H1 (cell line): ENCODE measurements at regions not wholly inside any gene's neighbourhood (a gene's known extent, or its start where the extent isn't known, plus 50 kb on each side); places are given as distances from the start of the nearest gene placed in this dataset.

ENCODE experiments used
- CTCF ChIA-PET: fragments of 300-600 bp; sonication (Branson Sonifier 250); formaldehyde crosslinking; loops from one replicate; lab custom pipeline; 2021; ENCODE audit not compliant: partially characterized antibody; lab: Charles Lee
- POLR2A ChIA-PET: fragments of 300-600 bp; sonication (Branson Sonifier 250); formaldehyde crosslinking; loops from one replicate; lab custom pipeline; 2021; ENCODE audit warnings: inconsistent platforms; ENCODE audit not compliant: partially characterized antibody; lab: Charles Lee
- DNase-seq, 2 experiments: peaks; one replicate each; pipeline versions ENCODE4 v3.0.0 to v3.0.0-alpha.2; 2010 to 2022; ENCODE audit warnings: low spot score in 2 of 2, low read depth in 1 of 2, mixed read lengths in 1 of 2
- FAIRE-seq: peaks from 2 replicates; lab custom pipeline; 2011; peaks lifted over from hg19 to GRCh38; lab: Jason Lieb, UNC
- H2AFZ ChIP-seq: 2 replicates; pipeline ENCODE4 v1.8.1; 2012; ENCODE audit warnings: low read length, inconsistent platforms
- H2AK5ac ChIP-seq: 2 replicates; pipeline ENCODE4 v1.6.1; 2013; ENCODE audit warnings: low read depth, low read length
- H2BK120ac ChIP-seq: replicated peaks from 2 replicates; pipeline ENCODE3; 2013; ENCODE audit warnings: low read depth, low read length, inconsistent platforms
- H2BK12ac ChIP-seq: 2 replicates; pipeline ENCODE4 v1.6.1; 2013; ENCODE audit warnings: low read depth, low read length
- H2BK15ac ChIP-seq: 2 replicates; pipeline ENCODE4 v1.6.1; 2013; ENCODE audit warnings: low read length
- H2BK20ac ChIP-seq: 2 replicates; pipeline ENCODE4 v1.6.1; 2013; ENCODE audit warnings: low read length
- H2BK5ac ChIP-seq: 2 replicates; pipeline ENCODE4 v1.6.1; 2013; ENCODE audit warnings: low read depth, low read length
- H3K14ac ChIP-seq: 2 replicates; pipeline ENCODE4 v1.6.1; 2013; ENCODE audit warnings: inconsistent platforms; ENCODE audit not compliant: insufficient read length
- H3K18ac ChIP-seq: 2 replicates; pipeline ENCODE4 v1.6.1; 2013; ENCODE audit warnings: low read length; ENCODE audit errors: extremely low read depth
- H3K23ac ChIP-seq: 2 replicates; pipeline ENCODE4 v1.6.1; 2013; ENCODE audit warnings: inconsistent platforms; ENCODE audit not compliant: insufficient read length
- H3K23me2 ChIP-seq: 2 replicates; pipeline ENCODE4 v1.6.1; 2013; ENCODE audit warnings: low read depth, low read length
- H3K27ac ChIP-seq: 2 replicates; pipeline ENCODE4 v1.6.1; 2011; ENCODE audit warnings: low read depth, low read length, inconsistent platforms
- H3K27me3 ChIP-seq, 4 experiments: replicated peaks in 1 of 4; 1 replicate in 1 of 4; 2 replicates in 3 of 4; pipeline versions ENCODE4 v1.6.1 to v1.8.1; 2011 to 2013; ENCODE audit warnings: low read length in 3 of 4, mild to moderate bottlenecking in 3 of 4, inconsistent platforms in 2 of 4, mixed read lengths in 2 of 4, moderate library complexity in 1 of 4; ENCODE audit not compliant: control insufficient read depth in 3 of 4, insufficient read depth in 3 of 4; ENCODE audit errors: extremely low read depth in 1 of 4
- H3K36me3 ChIP-seq, 4 experiments: 2 replicates each; pipeline versions ENCODE4 v1.6.1 to v1.8.1; 2011 to 2013; ENCODE audit warnings: mild to moderate bottlenecking in 4 of 4, low read length in 3 of 4, moderate library complexity in 2 of 4, control low read depth in 1 of 4, inconsistent platforms in 1 of 4; ENCODE audit not compliant: insufficient read depth in 4 of 4, control insufficient read depth in 2 of 4
- H3K4ac ChIP-seq: replicated peaks from 2 replicates; pipeline ENCODE3; 2013; ENCODE audit warnings: low read length, low read depth, mixed read lengths, inconsistent platforms; ENCODE audit not compliant: insufficient read length
- H3K4me1 ChIP-seq, 4 experiments: replicated peaks in 1 of 4; 1 replicate in 1 of 4; 2 replicates in 3 of 4; pipeline versions ENCODE4 v1.6.1 to v1.8.1; 2011 to 2013; ENCODE audit warnings: low read length in 3 of 4, inconsistent platforms in 2 of 4, mixed read lengths in 1 of 4; ENCODE audit not compliant: insufficient read depth in 4 of 4, control insufficient read depth in 3 of 4
- H3K4me2 ChIP-seq, 2 experiments: 2 replicates each; pipeline versions ENCODE4 v1.6.1 to v1.8.1; 2011 to 2013; ENCODE audit warnings: low read depth in 2 of 2, low read length in 2 of 2, control low read depth in 1 of 2, inconsistent platforms in 1 of 2, mild to moderate bottlenecking in 1 of 2; ENCODE audit not compliant: insufficient read depth in 1 of 2
- H3K4me3 ChIP-seq, 4 experiments: fragments of 200-600, 300-600 bp in 1 of 4; sonication (generic), shearing (Covaris generic), sonication (Bioruptor Twin) in 1 of 4; 2 replicates each; pipeline versions ENCODE4 v1.5.1 to v1.8.1; 2011 to 2016; ENCODE audit warnings: low read length in 4 of 4, low read depth in 3 of 4, control low read depth in 2 of 4, inconsistent platforms in 2 of 4, mild to moderate bottlenecking in 2 of 4, mixed read lengths in 1 of 4, moderate library complexity in 1 of 4; ENCODE audit not compliant: insufficient read depth in 2 of 4; ENCODE audit errors: extremely low read depth in 1 of 4
- H3K56ac ChIP-seq: replicated peaks from 2 replicates; pipeline ENCODE3; 2013; ENCODE audit warnings: low read depth, mild to moderate bottlenecking, mixed read lengths, low read length, inconsistent platforms; ENCODE audit not compliant: insufficient read length
- H3K79me1 ChIP-seq: 2 replicates; pipeline ENCODE4 v1.6.1; 2013; ENCODE audit warnings: low read depth, low read length, control low read depth
- H3K79me2 ChIP-seq, 2 experiments: 2 replicates each; pipeline versions ENCODE4 v1.6.1 to v1.8.1; 2012 to 2013; ENCODE audit warnings: low read length in 2 of 2, mild to moderate bottlenecking in 2 of 2, inconsistent platforms in 1 of 2; ENCODE audit not compliant: insufficient read depth in 2 of 2, control insufficient read depth in 1 of 2
- H3K9ac ChIP-seq, 4 experiments: replicated peaks in 1 of 4; 1 replicate in 1 of 4; 2 replicates in 3 of 4; pipeline versions ENCODE4 v1.6.1 to v1.8.1; 2011 to 2013; ENCODE audit warnings: low read depth in 3 of 4, low read length in 3 of 4, control low read depth in 2 of 4, mild to moderate bottlenecking in 2 of 4, moderate library complexity in 2 of 4, inconsistent platforms in 1 of 4; ENCODE audit errors: extremely low read depth in 1 of 4
- H3K9me3 ChIP-seq, 2 experiments: 2 replicates each; pipeline versions ENCODE4 v1.6.1 to v1.8.1; 2012 to 2013; ENCODE audit warnings: mild to moderate bottlenecking in 2 of 2, moderate library complexity in 2 of 2, control low read depth in 1 of 2, inconsistent platforms in 1 of 2, low read depth in 1 of 2, low read length in 1 of 2, mixed read lengths in 1 of 2; ENCODE audit not compliant: insufficient read depth in 2 of 2
- H4K20me1 ChIP-seq, 2 experiments: replicated peaks in 1 of 2; 2 replicates each; pipeline versions ENCODE3 to v1.8.1; 2011 to 2013; ENCODE audit warnings: inconsistent platforms in 2 of 2, low read length in 2 of 2, mild to moderate bottlenecking in 1 of 2; ENCODE audit not compliant: insufficient read depth in 2 of 2, control insufficient read depth in 1 of 2
- H4K5ac ChIP-seq: 2 replicates; pipeline ENCODE4 v1.6.1; 2013; ENCODE audit warnings: low read length, low read depth, mixed read lengths, inconsistent platforms; ENCODE audit not compliant: insufficient read length
- H4K8ac ChIP-seq: 2 replicates; pipeline ENCODE4 v1.8.0; 2013; ENCODE audit warnings: mild to moderate bottlenecking, moderate library complexity, low read length, inconsistent platforms; ENCODE audit not compliant: insufficient read depth; ENCODE audit errors: extremely low read depth
- H4K91ac ChIP-seq: replicated peaks from 2 replicates; pipeline ENCODE3; 2013; ENCODE audit warnings: low read length, mixed read lengths, inconsistent platforms; ENCODE audit not compliant: insufficient read length
- EZH2 ChIP-seq: fragments of 200-600 bp; sonication (generic); IDR thresholded peaks from 2 replicates; pipeline ENCODE4 v1.7.1; 2012; ENCODE audit warnings: low read depth, mild to moderate bottlenecking, moderate library complexity, low read length, inconsistent platforms; ENCODE audit not compliant: severe bottlenecking
- PHF8 ChIP-seq: fragments of 200-600 bp; sonication (generic); conservative IDR thresholded peaks from 2 replicates; pipeline ENCODE4 v1.7.1; 2012; ENCODE audit warnings: low read depth, mild to moderate bottlenecking, inconsistent platforms, low read length, moderate library complexity
- RAD21 ChIP-seq, 2 experiments: IDR thresholded peaks in 1 of 2; conservative IDR thresholded peaks in 1 of 2; 2 replicates each; pipeline ENCODE4 v1.6.1; 2011; ENCODE audit warnings: low read depth in 2 of 2, low read length in 2 of 2, improper control_type of control experiment in 1 of 2, inconsistent platforms in 1 of 2, mild to moderate bottlenecking in 1 of 2, moderate library complexity in 1 of 2
- WGBS, 2 experiments: shearing (Covaris generic) in 1 of 2; methylation state at CpG; one replicate each; pipeline versions ENCODE4 v1.1.6 to v1.1.7; 2013 to 2015; ENCODE audit warnings: low lambda C conversion rate in 2 of 2, mixed read lengths in 2 of 2, inconsistent platforms in 1 of 2, low coverage in 1 of 2, missing lambda C conversion rate in 1 of 2; ENCODE audit not compliant: insufficient replicate concordance in 2 of 2, insufficient coverage in 1 of 2, insufficient read length in 1 of 2; ENCODE audit errors: extremely low coverage in 1 of 2, missing lambda C conversion rate in 1 of 2; 5-methylcytosine and 5-hydroxymethylcytosine counted together

- Histone ChIP-seq H3K36me3 (no peaks in the 10 kb centered on the region), H3K23ac (no peak overlapping the region), H3K56ac (no peak overlapping the region), H3K4me3 (no peak overlapping the region), H3K27me3 (no peaks in the 10 kb centered on the region), H4K20me1 (no peaks in the 10 kb centered on the region), H3K4me2 (no peak overlapping the region), H2BK12ac (no peak overlapping the region), H3K4ac (no peak overlapping the region), H2BK120ac (no peak overlapping the region), H3K79me2 (no peaks in the 10 kb centered on the region), H3K9ac (no peak overlapping the region), H4K8ac (no peak overlapping the region), H4K5ac (no peak overlapping the region), H3K79me1 (no peaks in the 10 kb centered on the region), H2BK15ac (no peak overlapping the region), H4K91ac (no peak overlapping the region), H3K23me2 (no peaks in the 10 kb centered on the region), H3K9me3 (peaks cover 6 to 9% of the 10 kb centered on the region in 2 experiments), H3K4me1 (no peaks in the 10 kb centered on the region), H2BK20ac (no peak overlapping the region), H3K14ac (no peak overlapping the region), H2AFZ (no peak overlapping the region), H3K18ac (no peak overlapping the region), H2AK5ac (no peak overlapping the region), H2BK5ac (no peak overlapping the region), H3K27ac (no peak overlapping the region)
- TF ChIP-seq EZH2 (no peak), RAD21 (IDR thresholded peaks at IDR 0.05 in 1 of 2, conservative IDR thresholded peaks at IDR 0.05 in 1 of 2; ENCODE audit: low read depth in 2 of 2, low read length in 2 of 2) (peak in 1 of 2 experiments; percentile 24; a peak in 1 of 4 replicates), PHF8 (no peak)
- DNase-seq (no peak), FAIRE-seq (no peak)
- POLR2A ChIA-PET: no interaction called here
- CTCF ChIA-PET: interaction anchor here (0.6 kb wide), 1 partner anchor 13 kb away, joined by 3 read pairs; no protein-coding TSS in a partner anchor
- 97% methylated on average over 3 of the region's 3 CpGs; no CpG with 5 or more reads in 1 of the 2 experiments for WGBS, 2 experiments
Observed at GRCh38 chr3:102148598-102149337, 286.0 kb upstream of the ZPLD1 start.
